ENCODE measurements at regions not wholly inside any gene's neighbourhood (a gene's known extent, or its start where the extent isn't known, plus 50 kb on each side); places are given as distances from the start of the nearest gene placed in this dataset.

DNA sequence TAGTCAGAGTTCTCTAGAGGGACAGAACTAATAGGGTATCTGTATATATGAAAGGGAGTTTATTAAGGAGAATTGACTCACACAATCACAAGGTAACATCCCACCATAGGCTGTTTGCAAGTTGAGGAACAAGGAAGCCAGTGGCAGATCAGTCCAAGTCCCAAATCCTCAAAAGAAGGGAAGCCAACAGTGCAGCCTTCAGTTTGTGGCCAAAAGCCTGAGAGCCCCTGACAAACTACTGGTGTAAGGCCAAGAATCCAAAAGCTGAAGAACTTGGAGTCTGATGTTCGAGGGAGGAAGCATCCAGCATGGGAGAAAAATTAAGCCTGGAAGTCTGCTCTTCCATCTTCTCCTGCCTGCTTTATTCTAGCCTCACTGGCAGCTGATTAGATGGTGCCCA is 1107.2 kb upstream of the CELF2 start:
- in situ Hi-C loops (cut with MboI; ENCODE audit: low sequenced_read_pairs) = no loop called here
- CTCF ChIA-PET = no interaction called here
- no peak overlapping the region for H2AFZ ChIP-seq (replicated peaks; ENCODE audit: low read length, poor library complexity)

More for the DNA sequence above, 1107.2 kb upstream of the CELF2 start:
- intact Hi-C loops (cut with micrococcal nuclease) = no loop called here
- no peak overlapping the region for H3K14ac ChIP-seq (replicated peaks; ENCODE audit: low read depth, low read length)
- H2AK5ac ChIP-seq (ENCODE audit: low read depth, low read length) = no peak overlapping the region
- no peak overlapping the region for H3K4me2 ChIP-seq (ENCODE audit: low read depth, low read length)
- H3K27ac ChIP-seq (ENCODE audit: insufficient read depth, low read length) = no peak overlapping the region
- H3K9me3 ChIP-seq (ENCODE audit: control insufficient read depth, insufficient read depth, low read length) = peaks cover 2% of the 10 kb centered on the region; the same call in 1 of the 2 replicates
- WGBS, 2 experiments (ENCODE audit: extremely low coverage in 2 of 2, insufficient read length in 1 of 2) = no CpG with 5 or more reads among the region's 1 CpG
- DNase-seq = no peak
- H4K8ac ChIP-seq (ENCODE audit: low read depth in 2 of 2, low read length in 2 of 2) = no peak overlapping the region
- H3K4me1 ChIP-seq (ENCODE audit: control insufficient read depth, insufficient read depth, low read length) = no peaks in the 10 kb centered on the region
- POLR2A ChIA-PET (ENCODE audit: unreplicated experiment) = no interaction called here
- H3K9ac ChIP-seq (ENCODE audit: low read depth, low read length) = no peak overlapping the region
- H3K4me3 ChIP-seq (ENCODE audit: insufficient read depth, low read depth, low read length) = no peak overlapping the region
- no peak overlapping the region for H2AK9ac ChIP-seq (replicated peaks; ENCODE audit: low read depth, low read length, poor library complexity)
- H4K91ac ChIP-seq (ENCODE audit: insufficient read depth, low read depth, low read length) = no peak overlapping the region
- dilution Hi-C loops (cut with HindIII; ENCODE audit: low sequenced_read_pairs, unreplicated experiment) = no loop called here
- H3K18ac ChIP-seq (ENCODE audit: low read depth, low read length) = no peak overlapping the region
- H3K56ac ChIP-seq (ENCODE audit: extremely low read depth, insufficient read depth, low read length) = no peak overlapping the region
- BruUV-seq (replicated peaks) = no TSS peak
- no peak overlapping the region for H3K4ac ChIP-seq (ENCODE audit: low read depth, low read length)
- H3K23ac ChIP-seq (ENCODE audit: low read depth, low read length) = no peak overlapping the region
- H4K5ac ChIP-seq (ENCODE audit: low read depth, low read length) = no peak overlapping the region
- no peak overlapping the region for H2BK20ac ChIP-seq (ENCODE audit: low read depth, low read length)
- no peak overlapping the region for H2BK120ac ChIP-seq (ENCODE audit: low read depth, low read length)
- TF ChIP-seq RAD21 (IDR thresholded peaks at IDR 0.05; ENCODE audit: low read length) (no peak), BHLHE40 (IDR thresholded peaks at IDR 0.05; ENCODE audit: low read depth, low read length) (no peak), CHD1 (IDR thresholded peaks at IDR 0.05; ENCODE audit: low read depth, low read length) (no peak), MXI1 (IDR thresholded peaks at IDR 0.05; ENCODE audit: borderline replicate concordance, low read depth, low read length) (no peak), MAZ (IDR thresholded peaks at IDR 0.05; ENCODE audit: borderline replicate concordance, low read depth, low read length) (no peak), RFX5 (IDR thresholded peaks at IDR 0.05; ENCODE audit: low read depth, low read length) (no peak)
- TF ChIP-seq, protein P1, sequence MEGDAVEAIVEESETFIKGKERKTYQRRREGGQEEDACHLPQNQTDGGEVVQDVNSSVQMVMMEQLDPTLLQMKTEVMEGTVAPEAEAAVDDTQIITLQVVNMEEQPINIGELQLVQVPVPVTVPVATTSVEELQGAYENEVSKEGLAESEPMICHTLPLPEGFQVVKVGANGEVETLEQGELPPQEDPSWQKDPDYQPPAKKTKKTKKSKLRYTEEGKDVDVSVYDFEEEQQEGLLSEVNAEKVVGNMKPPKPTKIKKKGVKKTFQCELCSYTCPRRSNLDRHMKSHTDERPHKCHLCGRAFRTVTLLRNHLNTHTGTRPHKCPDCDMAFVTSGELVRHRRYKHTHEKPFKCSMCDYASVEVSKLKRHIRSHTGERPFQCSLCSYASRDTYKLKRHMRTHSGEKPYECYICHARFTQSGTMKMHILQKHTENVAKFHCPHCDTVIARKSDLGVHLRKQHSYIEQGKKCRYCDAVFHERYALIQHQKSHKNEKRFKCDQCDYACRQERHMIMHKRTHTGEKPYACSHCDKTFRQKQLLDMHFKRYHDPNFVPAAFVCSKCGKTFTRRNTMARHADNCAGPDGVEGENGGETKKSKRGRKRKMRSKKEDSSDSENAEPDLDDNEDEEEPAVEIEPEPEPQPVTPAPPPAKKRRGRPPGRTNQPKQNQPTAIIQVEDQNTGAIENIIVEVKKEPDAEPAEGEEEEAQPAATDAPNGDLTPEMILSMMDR (conservative IDR thresholded peaks at IDR 0.05; ENCODE audit: low read depth, low read length) = no peak
- H2BK5ac ChIP-seq (ENCODE audit: low read depth, low read length, poor library complexity, severe bottlenecking) = no peak overlapping the region
- H2BK15ac ChIP-seq (ENCODE audit: low read depth, low read length) = no peak overlapping the region
- ATAC-seq (ENCODE audit: low read depth) = no peak
- H3K27me3 ChIP-seq (ENCODE audit: control insufficient read depth, insufficient read depth, low read length) = no peaks in the 10 kb centered on the region
- H3K36me3 ChIP-seq (ENCODE audit: control insufficient read depth, insufficient read depth, low read length) = no peaks in the 10 kb centered on the region
- H3K79me1 ChIP-seq (ENCODE audit: low read depth in 1 of 2, low read length in 2 of 2) = no peaks in the 10 kb centered on the region
- no peaks in the 10 kb centered on the region for H3K9me1 ChIP-seq (ENCODE audit: insufficient read depth, low read length)
- no peaks in the 10 kb centered on the region for H4K20me1 ChIP-seq (ENCODE audit: insufficient read depth, low read length)

Measured in IMR-90 (cell line).